ENCODE measurements at regions not wholly inside any gene's neighbourhood (a gene's known extent, or its start where the extent isn't known, plus 50 kb on each side); places are given as distances from the start of the nearest gene placed in this dataset.

DNA sequence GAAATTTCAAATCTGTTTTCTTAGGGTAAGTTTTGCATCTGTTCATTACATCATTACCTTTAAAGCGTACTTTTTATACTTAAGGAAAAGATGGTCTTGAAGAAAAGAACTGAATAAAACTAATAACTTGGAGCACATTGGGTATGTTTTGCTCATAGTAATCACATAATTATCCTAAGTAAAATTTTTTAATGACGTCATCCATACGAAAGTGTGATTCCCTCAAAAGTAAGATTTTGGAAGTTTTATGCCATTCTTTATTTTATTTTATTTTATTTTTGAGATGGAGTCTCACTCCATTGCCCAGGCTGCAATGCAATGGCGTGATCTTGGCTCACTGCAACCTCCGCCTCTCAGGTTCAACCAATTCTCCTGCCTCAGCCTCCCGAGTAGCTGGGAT, 1516.6 kb upstream of the TENM3 start:
- DNase-seq (ENCODE audit: low spot score): no peak
- intact Hi-C loops (cut with DNase I): no loop called here

DNA sequence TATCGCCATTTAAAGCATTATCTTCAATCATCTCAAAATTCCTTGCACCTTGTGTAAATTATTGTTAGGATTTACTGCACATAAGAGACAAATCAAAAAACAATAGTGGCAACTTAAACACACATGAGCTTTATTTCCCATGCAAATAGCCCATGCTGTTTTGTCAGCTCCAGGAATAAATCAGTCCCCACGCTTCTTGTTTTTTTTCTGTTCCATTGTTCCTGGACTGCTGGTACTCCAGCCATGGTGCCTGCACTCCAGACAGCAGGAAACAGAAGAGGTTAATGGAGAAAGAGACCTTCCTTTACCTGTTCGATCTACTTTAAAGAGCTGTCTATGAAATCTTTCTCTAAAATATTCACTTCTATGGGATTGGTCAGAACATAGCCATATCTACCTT, 1515.7 kb upstream of the TENM3 start:
- intact Hi-C loops (cut with DNase I): no loop called here
- DNase-seq (ENCODE audit: low spot score): no peak

DNA sequence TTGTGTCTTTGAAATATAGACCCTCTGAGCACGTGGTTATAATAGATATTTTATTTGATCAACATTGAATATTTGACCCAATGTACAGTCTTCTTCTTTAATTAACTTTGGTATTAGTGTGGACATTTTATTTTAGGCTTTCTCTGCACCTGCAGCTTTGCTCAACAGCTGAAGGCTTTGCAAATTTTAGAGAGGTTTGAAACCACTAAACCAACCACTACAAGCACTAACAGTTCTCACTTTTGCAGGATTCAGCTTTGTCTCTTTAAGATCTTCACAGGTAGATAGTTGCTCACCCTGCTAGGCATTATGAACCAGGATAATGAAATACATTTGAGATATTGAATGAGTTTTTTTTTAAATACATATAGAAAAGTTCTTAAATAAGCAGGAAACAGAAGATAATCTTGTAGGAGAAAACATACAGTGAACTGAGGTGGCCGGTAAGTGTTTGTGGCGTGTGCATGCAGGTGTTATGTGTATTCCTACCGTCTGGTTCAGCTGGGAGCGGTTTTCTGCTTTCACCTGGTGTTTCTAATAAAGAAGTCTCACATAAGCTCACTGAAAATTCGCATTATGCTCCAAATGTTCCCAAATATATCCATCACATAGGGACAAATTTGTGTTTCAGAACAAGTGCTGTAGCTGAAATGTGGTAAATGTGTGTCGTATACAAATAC, 1508.3 kb upstream of the TENM3 start:
- intact Hi-C loops (cut with DNase I): no loop called here
- no peak for DNase-seq (ENCODE audit: low spot score)

DNA sequence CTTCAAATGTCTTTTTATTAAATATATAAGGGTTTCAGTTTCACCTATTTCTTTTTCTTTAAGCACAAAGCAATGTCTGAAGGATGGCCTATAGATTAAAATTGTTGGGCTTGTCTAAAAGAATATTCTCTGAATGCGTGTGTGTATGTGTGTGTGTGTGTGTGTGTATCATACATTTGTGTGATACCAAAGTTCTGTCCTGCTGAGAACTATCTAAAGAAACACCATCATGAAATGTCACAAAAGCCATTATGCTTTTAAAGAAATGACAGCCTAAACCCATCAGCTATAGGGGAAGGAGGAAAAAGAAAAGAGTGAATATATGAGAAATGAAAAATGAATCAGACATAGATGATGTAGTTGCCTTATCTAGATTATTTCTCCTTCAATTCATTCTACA, 1501.5 kb upstream of the TENM3 start:
- intact Hi-C loops (cut with DNase I): no loop called here
- no peak for DNase-seq (ENCODE audit: low spot score)

DNA sequence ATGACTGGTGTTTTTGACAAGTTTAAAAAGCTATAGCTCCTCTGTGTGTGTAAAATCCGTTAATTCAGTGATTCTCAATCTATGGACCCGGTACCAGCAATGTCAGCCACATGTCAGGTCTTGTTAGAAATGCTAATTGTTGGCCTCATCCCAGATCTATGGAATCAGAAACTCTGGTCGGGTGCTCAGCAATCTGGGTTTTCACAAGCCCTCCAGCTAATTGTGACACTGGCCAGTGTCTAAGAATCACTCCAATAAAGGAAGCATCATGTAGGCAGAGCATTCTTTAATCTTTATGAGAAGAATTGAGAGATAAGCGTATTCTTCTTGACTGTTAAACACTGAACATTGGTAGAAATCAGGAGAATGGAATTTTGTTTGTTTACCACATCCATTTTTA, 1498.2 kb upstream of the TENM3 start:
- no peak for DNase-seq (ENCODE audit: low spot score)
- intact Hi-C loops (cut with DNase I): no loop called here

DNA sequence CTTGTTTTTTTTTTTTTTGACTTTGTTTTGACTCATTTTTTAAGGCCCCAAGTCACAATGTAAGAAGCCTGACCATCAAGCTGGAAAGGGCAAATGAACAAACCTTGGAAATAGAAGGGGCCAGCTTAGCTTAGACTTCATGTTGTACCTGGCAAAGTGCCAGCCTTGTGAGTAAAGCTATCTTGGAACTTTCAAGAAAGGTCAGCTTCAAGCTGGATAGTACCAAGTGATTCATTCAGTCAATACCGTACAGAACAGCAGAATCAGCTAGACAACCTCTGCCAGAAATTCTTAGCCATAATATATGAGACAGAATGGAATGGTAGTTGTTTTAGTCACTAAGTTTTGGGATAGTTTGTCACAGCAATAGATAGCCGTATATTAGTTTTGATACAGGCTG, 1492.2 kb upstream of the TENM3 start:
- intact Hi-C loops (cut with DNase I): no loop called here
- DNase-seq (ENCODE audit: low spot score): no peak

DNA sequence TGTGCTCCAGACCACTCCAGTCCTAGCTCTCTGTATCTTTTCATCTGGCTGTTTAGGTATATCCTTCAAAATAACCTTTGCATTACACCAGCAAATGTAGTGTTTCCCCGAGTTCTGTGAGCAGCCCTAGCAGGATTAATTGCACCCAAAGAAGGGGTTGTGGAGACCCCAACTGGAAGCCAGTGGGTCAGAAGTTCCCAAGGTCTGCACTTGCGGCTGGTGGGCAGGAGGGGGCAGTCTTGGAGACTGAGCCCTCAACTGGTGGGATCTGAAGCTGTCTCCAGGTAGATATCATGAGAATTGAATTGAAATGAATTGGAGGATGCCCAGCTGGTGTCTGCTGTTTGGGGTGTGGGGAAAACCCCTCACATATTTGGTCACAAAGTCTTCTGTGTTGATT, 1485.3 kb upstream of the TENM3 start:
- intact Hi-C loops (cut with DNase I): no loop called here
- DNase-seq (ENCODE audit: low spot score): no peak

DNA sequence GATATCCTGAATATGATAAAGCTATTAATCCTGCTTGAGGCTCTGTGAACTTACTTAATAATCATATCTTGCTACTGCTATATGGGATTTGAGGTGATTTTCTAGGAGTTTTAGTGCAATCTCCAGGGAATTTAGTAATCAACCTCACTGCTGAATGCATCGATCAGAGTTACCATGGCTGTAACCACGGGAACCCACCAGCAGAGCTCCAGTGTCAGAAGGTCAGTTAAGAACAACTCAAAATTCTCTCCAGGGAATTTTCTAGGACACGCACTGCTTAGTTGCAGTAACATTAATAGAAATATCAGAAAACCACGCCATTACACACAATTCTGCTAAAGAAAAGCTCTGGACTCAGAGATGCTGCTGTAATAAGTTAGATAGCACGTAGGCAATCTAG, 1477.2 kb upstream of the TENM3 start:
- intact Hi-C loops (cut with DNase I): no loop called here
- DNase-seq (ENCODE audit: low spot score): no peak

DNA sequence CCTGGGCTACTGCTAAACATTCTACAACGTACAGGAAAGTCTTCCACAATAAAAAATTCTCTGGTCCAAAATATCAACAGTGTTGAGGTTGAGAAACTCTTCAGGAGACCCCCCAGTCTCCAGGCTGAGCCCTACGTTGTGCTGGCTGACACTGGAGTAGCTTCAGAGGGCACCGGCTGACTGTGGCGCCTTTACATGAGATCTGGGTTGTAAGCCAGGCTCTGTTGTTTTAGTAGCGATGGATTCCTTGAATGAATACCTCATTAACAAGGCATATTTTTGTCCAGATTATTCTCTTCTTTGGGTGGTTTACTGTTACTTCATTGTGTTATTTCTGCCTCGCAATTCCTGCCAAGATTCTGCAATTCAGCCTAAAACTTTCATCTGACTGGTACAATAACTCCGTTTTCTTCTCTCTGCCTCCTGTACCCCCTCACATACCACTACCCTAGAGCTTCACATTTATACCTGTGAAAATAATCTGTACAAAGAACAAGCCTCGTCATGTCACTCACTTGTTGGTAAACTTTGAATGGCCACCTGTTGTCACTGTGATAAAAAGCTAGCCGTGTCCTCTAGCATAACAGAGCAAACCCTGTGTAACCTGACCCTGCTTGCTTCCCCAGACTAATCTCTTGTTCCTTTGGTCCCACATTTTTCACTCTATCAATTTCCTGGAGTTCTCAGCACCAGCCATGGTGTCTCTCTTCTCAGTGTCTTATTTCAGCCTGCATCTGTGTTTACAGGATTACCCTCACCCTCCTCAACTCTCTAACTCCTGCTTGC, 1476.1 kb upstream of the TENM3 start:
- intact Hi-C loops (cut with DNase I): no loop called here
- no peak for DNase-seq (ENCODE audit: low spot score)

DNA sequence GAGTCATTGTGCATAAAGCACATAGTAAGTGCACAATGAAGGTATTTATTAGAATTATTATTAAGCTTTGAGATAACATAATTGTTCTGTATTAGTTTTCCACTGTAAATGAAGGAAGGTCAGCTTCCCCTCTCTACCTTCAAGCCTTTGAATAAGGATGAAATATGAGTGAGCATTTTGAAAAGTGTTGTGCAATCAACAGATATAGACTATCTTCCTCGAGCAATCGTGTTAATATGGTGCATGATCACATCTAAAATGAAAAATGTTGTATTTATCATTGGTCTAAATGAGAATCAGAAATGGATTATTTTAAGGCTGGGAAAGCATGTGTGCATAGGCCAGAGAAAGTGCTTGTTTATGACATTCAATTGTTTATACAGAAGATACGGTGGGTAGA, 1474.6 kb upstream of the TENM3 start:
- intact Hi-C loops (cut with DNase I): no loop called here
- no peak for DNase-seq (ENCODE audit: low spot score)

DNA sequence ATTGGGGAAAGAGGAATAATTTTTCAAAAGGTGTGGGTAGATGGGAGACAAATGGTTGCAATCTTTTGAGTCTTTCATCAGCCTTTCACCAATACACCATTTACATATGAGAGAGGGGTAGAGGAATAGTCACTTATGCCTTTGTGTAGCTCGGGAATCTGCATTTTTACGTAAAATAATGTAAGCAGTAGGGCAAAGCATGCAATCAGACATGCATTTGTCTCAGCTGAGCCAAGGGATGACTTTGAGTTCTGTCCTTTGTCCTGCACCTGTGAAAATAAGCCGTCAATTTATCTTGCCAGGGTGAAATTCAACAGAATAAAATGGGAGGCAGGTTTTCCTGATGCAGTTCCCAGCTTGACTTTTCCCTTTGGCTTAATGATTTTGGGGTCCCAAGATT, 1473.4 kb upstream of the TENM3 start:
- intact Hi-C loops (cut with DNase I): no loop called here
- no peak for DNase-seq (ENCODE audit: low spot score)

DNA sequence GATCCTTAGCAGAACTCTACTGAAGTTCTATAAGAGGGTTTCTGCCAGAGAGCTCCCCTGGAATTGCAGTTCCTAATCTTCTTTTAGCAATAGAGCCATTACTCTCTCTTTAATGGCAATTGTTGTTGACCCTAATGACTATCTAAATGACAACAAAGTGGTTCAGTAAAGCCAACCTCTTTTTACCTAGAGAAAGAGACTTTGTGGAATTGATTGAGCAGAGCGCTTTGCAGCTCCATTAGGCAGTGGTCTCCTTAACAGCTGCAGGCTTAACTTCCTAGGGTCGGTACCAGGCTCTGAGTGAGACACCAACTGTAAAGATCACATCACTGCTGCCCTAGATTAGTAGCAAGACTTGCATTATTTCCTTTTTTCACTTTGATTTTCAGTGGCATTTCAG, 1472.9 kb upstream of the TENM3 start:
- no peak for DNase-seq (ENCODE audit: low spot score)
- intact Hi-C loops (cut with DNase I): no loop called here

DNA sequence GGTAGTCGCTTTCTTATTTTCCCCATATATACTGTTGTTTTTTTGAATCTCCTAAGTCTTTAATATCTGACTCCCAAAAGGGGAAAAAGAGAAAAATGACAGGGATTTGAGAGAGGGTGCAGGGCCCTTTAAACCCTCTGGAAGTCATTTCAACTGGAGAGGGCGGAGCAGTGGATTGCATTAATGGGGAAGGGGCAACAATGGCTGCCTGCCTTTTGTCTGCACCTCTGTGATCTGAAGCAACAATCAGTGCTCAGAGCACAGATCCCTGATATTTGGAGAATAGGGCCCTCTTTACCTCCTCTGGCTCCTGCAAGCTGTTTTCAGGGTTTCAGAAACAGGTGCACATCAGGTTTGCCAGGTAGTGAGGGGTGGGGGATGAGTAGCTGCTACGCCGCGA, 1458.3 kb upstream of the TENM3 start:
- intact Hi-C loops (cut with DNase I): no loop called here

DNA sequence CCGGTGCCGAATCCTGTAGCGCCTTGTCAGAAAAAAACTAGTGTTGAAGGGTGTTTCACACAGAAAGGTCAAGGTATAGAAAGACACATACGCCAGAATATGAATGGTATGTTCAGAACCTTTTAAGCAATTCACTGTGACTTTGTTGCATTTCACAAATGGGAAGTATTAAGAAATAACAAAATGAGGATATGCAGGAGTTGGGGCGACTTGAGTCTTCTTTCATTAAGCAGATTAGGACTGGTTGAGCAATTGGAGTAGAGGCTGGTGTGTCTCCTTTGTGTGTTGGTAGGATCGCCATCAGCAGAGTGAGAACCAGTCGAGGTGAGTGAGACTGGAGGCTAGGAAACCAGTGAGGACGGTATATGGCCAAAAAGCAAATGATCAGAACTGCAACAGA, 1454.5 kb upstream of the TENM3 start:
- intact Hi-C loops (cut with DNase I): no loop called here

More for the DNA sequence above, 1458.3 kb upstream of the TENM3 start:
- DNase-seq (ENCODE audit: low spot score): no peak

DNA sequence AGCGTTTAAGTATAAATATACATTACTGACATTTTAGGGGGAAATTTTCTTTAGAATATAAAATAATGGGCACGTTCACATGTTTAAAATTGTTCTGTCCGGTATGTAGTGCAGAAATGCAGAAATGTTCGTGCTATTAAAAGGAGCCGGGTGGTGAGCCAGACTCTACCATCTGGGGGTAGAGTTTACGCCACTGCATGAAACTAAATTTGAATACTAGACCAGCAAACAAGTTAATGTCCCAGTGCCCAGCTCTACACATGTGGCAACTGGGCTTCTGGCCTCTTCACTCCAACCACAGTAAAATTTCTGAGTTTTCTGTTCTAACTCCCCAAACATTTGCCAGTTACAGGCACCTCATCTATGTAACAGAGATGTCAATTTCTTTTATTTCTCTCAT, 1453.3 kb upstream of the TENM3 start:
- intact Hi-C loops (cut with DNase I): no loop called here
- DNase-seq (ENCODE audit: low spot score): no peak

More for the DNA sequence above, 1454.5 kb upstream of the TENM3 start:
- DNase-seq (ENCODE audit: low spot score): no peak

DNA sequence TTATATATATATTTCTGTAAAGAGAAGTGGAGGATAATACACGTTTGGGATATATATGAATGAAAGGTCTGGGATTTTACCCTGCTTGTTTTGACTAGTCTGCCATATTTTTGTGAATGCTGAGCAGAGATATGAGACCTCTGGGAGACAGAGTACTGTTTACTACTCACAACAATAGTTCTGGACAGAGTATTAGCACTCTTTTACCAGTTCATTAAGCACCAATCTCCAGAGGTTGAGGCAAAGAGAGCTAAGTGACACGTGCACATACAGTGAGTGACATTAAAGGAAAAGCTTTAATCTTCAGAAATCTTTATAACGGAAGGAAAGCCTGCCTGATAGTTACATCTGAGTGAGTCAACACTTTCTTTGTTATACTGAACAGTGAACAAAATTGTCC, 1452.7 kb upstream of the TENM3 start:
- intact Hi-C loops (cut with DNase I): no loop called here
- no peak for DNase-seq (ENCODE audit: low spot score)

DNA sequence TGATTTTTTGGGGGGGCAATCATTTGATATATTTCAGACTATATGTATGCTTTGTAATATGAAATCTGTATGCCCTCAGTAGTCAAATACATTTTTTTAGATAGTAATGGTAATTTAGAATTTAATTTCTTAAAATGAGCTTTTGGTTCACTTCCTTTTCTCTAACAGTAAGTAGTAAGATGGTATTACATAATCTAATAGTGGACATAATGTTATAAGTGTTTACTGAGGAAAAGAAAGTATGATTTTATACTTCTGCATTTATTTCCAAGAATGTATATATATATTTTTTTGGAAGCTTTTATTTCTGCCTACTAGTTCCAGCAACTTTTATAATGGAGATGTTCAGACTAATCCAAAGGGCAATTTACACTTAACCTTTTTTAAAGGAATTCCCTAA, 1450.7 kb upstream of the TENM3 start:
- intact Hi-C loops (cut with DNase I): no loop called here
- no peak for DNase-seq (ENCODE audit: low spot score)

DNA sequence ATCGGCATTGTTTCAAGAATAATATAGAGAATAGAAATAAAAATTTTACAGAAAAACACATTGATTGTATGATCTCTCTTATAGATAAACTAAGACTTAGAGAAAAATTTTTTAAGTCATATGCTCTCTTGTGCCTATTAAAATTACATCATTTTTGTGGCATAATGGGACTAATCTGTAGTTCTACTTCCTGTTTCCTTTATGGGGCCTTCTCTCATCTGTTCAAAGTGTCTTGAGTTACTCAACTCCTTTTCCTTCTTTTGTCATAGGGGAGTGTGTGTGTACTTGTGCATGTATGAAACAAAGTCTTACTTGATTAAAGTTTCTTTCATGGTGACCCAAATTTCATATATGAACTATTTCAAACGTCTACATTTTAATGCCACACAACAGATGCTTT, 1448.9 kb upstream of the TENM3 start:
- intact Hi-C loops (cut with DNase I): no loop called here
- DNase-seq (ENCODE audit: low spot score): no peak

DNA sequence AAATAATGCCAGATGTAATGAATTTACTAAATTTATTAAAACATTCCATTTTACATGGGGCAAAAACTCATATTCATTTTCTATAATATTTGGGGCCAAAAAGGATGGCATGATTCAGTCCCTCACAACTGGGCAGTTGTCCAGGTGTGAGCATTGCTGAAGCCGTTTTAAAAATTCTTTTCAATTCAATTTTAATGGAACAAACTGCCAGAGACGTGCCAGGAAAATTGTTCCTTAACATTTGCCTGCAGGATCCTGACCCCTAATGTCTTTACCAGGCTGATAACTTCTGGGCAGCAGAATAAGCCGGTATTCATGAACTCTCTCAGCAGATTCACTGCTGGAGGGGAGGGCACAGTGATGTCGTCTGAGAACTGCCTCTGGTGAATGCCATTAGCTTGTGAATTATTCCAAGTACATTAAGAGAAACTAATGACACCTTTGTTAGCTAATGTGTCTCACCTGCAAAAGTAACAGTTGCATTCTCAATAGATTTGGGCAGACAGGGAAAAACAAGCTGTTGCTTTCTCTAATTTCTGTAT, 1445.1 kb upstream of the TENM3 start:
- no peak for DNase-seq (ENCODE audit: low spot score)
- intact Hi-C loops (cut with DNase I): no loop called here

DNA sequence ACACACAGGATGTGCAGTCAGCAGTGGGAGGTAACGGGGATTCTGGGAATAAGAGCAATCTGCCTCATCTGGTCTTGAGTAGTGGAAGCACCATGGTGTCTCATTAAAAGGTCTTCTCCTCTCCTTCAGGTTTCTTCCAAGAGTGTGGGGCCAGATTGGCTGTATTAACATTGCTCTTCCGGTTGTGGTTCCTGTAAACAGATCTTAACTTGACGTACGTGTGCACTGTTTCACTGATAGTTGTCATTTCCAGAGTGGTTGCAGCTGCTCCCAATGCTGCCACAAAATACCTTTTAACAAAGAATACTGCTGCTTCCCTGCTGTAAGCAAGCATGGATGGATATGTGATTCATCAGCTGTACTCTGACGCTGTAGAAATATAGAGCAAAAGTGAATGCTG, 1443.4 kb upstream of the TENM3 start:
- intact Hi-C loops (cut with DNase I): no loop called here

DNA sequence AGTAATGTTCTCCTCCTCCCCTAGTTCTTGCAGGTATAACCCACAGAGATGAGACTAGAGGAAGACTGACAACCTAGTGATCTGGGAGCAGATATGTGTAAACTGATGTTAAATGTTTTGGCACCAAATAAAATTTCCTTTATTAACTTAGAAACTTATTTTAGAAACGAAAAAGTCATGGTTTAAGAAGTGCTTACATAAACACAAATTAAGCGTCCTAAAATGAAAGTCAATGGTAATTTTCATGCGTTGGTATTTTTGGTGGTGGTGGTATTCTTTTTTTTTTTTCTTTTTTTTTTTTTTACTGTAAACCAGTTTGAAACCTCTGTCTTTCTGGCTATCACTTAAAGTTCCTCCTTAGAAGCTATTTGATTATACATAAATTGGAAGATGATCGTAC, 1438.1 kb upstream of the TENM3 start:
- DNase-seq (ENCODE audit: low spot score): no peak
- intact Hi-C loops (cut with DNase I): no loop called here

More for the DNA sequence above, 1443.4 kb upstream of the TENM3 start:
- DNase-seq (ENCODE audit: low spot score): no peak

Measured in posterior vena cava (tissue), 2 donors.